IPS DF 19.7 (cell line): ENCODE measurements at regions not wholly inside any gene's neighbourhood (a gene's known extent, or its start where the extent isn't known, plus 50 kb on each side); places are given as distances from the start of the nearest gene placed in this dataset.
"Not testable (repeated sequence)": the region's sequence is repeated elsewhere in the genome, so short reads cannot be mapped to it uniquely, and the experiment has no call there.

Experiments used
- DNase-seq: peaks from one replicate; pipeline ENCODE4 v3.0.0-alpha.2; 2013; ENCODE audit warnings: low read depth, low spot score

DNA sequence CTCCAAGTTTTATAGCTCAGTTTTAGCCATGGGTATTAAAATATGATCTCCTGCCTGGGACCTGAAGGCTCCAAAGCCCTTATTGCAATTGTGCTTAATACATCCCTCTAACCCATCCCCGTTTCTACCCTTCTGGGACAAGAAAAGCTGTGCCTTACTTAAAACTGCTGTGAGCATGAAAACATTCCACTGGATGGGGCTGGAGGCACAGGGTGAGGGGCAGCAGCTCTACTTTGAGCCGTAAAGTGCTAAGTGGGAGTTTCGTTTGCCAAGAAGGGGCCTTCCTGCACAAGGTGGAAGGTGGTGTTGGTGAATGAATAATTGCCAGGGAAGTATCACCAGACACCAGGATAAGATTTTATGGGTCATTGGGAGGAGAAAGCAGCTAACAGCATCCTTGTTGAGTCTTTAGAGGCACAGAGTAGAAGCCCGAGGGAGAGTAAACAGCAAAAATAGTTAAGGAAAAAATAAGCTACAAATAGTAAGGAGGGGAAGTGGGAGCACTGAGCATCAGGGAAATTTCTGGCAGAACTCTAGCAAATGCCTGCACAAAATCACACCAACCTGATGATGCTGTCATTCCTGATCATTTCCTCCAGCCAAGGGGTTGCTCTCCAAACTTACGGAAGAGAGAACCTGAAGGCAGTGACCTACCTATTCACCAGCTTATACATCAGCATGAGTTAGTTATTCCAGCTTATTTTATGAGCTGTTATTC is 218.4 kb downstream of the MREG start:
- DNase-seq, result peak; percentile 42

- DNase-seq, result no peak
Measured at GRCh38 chr2:215793747-215794595, 219.4 kb downstream of the MREG start.

DNA sequence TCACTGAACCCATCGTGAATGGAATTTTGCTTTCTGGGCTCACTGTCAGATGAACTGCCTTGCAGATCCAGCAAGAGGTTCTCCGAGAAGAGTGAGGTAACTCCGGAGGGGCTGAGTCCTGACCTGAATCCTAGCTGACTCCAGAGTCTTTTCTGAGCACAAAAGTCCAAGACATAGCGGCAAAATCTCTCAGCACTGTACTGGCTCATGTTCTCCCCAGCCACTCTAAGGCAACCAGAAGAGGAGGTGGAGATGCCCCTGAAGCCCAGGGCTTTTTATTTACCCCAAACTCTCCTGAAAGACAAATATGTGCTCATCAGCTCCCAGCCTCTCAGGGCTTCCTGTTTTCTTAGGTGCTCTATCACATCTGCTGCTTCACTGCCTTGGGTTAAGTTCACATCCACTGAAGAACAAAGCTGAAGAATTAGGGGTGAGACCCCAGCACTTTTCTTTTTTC is 221.8 kb downstream of the MREG start:
- DNase-seq, result no peak

- DNase-seq, result no peak
Measured at GRCh38 chr2:215790523-215791421, 222.6 kb downstream of the MREG start.

GRCh38 chr2:215787565-215788178 is 225.7 kb downstream of the MREG start:
- DNase-seq, result no peak

GRCh38 chr2:215787025-215787424 is 226.3 kb downstream of the MREG start:
- no peak for DNase-seq

DNA sequence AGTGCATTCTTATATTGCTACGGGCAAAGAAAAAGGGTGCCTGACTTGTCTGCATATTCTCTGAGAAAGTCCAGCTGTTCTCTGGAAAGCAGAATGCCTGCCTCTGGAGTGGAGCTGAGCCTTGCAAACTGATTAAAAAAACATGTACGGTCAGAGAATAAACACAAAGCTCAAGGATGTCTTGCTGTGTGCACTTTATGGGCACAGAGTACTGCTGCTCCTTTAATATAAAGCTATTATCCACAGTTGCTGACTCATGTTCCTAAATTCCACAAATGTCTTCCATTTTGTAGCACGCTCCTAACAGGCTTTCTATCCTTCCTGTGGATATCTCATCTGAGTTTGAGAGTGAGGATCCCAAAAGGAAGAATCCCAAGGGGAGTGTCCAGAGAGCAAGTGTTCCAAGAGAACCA is 229.0 kb downstream of the MREG start:
- DNase-seq, result no peak

DNA sequence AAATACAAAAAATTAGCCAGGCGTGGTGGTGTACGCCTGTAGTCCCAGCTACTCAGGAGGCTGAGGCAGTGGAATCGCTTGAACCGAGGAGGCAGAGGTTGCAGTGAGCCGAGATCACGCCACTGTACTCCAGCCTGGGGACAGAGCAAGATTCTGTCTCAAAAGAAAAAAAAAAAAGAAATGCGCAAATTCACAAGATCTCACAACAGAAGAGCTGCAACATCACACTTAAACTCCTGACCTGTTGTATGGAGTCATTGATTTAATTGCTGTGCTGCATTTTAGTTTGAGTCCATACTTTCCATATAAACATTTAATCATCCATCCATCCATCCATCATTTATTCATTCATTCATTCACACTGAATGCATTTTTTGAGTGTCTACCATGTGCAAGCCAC is 229.7 kb downstream of the MREG start:
- DNase-seq, result not testable (repeated sequence)

DNA sequence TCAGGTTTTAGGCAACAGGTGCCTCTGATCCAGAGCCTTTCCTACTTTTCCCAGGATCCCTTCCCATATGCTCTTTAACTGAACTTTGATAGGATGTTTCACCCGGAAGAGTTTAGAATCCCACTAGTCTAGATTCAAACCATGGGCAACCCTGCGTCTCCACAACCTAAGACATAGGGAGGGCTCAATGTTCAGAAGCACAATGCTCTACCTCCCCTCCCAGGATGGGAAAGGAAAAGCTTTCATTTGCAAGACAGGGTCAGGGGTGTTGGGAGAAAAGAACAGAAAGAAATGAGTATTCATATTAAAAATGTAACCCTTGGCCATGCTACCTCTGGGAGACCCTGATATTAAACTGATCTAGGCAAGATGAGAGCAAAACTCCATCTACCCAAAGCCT is 230.4 kb downstream of the MREG start:
- no peak for DNase-seq

DNA sequence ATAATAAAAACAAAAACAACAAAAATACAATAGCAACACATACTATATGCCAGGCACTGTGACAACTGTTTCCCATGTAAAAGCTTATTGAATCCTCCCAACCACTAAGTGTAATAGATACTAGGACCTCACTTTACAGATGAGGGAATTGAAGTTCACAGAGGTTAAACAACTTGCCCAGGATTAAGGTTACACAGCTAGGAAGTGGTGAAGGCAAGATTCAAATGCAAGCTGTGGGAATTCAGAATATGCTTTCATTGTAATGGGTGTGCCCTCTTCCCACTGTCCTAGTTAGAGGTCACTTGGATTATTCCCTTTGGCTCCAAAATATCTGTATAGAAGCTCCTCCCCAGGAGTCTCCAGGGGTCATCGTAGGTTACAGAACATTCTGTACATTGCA is 231.1 kb downstream of the MREG start:
- no peak for DNase-seq

DNA sequence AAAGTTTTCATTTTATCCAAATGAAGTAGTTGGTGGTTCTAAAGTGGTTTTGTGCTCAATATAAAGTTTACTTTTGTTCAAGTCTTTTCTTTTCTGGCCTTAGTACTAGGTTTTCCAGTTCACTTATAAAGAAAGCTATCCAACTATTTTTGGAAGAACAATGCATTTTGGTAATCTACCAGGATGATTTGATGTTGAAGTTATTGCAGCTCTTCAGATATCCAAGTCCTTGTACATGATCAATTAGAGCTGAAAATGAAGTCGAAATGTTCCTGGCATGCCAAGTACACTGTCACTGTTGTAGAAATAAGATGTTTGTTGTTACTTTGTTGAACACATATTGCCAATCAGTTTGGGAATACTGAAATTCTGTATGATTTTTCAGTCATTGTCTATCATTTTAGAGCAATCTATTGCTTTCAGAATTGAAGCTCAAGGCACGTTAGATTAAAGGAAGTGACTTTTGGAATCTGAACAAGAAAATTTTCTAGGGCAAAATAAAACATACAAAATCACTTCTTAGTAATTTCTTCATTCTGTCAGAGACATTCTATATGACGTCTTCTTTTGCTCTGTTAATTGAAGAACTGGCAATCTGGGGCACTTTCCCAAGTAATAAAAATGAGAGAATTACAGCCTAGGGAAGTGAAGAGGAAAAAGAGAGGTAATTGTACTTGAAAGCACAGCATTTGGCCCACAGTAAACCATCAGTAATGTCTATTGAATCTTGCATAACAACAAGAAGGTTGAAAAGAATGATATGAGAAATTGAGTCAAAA is 232.3 kb downstream of the MREG start:
- DNase-seq, result no peak

GRCh38 chr2:215780313-215780712 is 233.0 kb downstream of the MREG start:
- DNase-seq, result no peak

DNA sequence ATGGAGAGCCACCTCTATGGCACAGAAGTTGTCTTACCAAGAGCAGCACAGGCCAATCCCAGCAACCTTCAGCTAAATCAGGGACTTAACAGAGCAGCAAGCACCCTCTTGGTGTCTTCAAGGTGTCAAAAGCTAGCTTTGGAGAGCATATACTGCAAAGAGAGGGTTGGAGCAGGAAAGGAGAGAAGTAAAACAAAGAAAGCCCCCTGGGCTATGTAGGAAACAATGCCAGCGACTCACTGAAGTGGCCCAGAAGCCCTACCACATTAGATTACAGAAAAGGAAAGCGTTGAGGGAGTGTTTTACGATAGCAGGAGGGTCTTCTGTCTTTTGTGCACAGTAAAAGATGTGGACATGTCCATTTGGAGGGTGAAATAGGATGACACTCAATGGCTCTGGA is 233.4 kb downstream of the MREG start:
- DNase-seq, result no peak

DNA sequence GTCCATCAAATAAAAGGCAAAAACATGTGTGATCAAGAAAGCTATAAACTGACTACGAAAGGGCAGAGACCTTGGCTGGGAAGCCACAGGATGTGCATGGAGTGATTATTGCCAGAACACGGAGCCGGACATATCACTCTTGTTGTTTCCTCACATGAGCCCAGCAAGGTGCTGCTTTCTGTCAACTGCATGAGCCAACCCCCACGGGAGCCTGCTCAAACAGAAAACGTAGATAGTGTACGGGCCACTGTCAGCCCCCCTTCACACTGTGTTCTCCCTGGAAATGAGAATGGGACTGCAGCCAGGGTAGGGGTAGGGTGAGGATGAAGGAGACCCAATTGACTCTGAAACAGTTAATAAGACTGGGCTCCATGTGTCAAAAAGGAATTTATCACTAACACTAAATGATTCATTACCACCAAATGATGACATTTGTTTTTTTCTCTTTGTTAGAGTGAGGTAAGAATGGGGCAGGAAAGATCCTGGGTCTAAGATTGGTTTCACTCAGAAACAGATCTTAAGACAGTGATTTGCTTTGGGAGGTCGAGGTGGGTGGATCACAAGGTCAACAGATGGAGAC is 235.8 kb downstream of the MREG start:
- no peak for DNase-seq

- DNase-seq, result no peak
Measured at GRCh38 chr2:215775106-215775505, 238.2 kb downstream of the MREG start.

GRCh38 chr2:215773728-215774127 is 239.6 kb downstream of the MREG start:
- DNase-seq, result no peak

DNA sequence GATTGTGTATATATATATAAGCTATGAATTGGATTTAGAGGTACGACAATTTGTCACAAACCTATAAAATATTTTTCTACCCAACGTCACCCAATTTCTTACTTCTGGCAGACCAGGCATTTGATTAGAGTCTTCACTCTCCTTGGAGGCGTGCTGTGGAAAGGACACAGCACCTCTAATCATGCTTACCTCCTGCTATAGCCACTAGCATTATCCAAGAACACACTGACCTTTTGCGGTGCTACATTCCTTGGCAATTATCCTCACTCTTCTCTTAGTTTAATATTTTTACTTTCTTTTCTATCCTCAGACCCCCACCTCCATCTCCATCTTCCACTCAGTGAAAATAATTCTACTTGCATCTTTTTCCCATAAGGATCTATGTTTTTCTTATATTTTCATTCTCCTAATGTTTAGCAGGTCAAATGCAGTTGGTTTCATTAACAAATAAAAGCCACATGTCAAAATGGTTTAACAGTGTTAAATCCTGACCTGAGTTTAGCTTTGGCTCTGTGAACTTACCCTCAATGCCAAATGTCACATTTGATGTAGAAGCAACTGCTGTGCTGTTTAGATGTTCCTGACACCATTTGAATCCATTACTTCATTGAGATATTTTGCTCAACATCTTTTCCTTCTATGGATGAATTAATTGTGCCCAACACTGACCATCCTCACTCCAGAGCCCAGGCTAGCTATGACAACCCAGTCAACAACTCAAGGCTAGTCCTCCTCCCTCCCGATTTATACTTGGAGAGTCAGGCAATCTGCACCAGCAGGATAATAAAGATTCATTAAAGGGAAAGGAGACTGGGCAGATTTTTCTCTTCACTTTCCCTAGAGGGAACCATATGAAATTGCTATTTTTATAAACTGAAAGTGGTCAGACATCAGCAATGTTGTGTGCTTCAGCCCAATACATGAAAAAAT is 240.5 kb downstream of the MREG start:
- DNase-seq, result no peak

DNA sequence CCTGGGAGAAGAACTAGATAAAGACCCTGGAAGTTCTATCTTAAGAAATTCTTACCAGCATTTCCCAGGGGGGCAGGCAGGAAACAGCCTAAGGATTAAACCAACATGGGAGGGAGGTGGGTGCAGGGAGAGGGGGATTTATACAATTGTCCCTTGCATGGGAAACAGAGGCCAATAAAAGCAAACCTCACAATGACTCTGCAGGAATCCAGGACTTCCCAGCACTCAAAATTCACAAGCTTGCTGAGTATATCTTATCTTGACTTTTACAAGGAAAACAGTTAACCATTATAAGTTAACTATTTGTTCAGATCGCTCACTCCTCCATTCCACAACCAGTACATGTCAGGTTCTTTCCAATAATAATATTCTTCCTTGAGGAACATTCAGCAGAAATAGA is 241.3 kb downstream of the MREG start:
- no peak for DNase-seq

GRCh38 chr2:215771241-215771640 is 242.1 kb downstream of the MREG start:
- DNase-seq, result no peak
